ENCODE measurements at regions not wholly inside any gene's neighbourhood (a gene's known extent, or its start where the extent isn't known, plus 50 kb on each side); places are given as distances from the start of the nearest gene placed in this dataset.

GRCh38 chr12:125454291-125454690 lies 389.1 kb downstream of the AACS start:
- Histone ChIP-seq H3K9me2 (ENCODE audit: insufficient read depth, low read length) (no peaks in the 10 kb centered on the region), H3K36me3 (ENCODE audit: insufficient read depth, low read length) (no peaks in the 10 kb centered on the region), H3K9ac (ENCODE audit: low read length) (no peak overlapping the region), H3F3A (ENCODE audit: insufficient read depth, low read length, poor library complexity, severe bottlenecking) (no peaks in the 10 kb centered on the region), H3K79me2 (replicated peaks; ENCODE audit: insufficient read depth, low read length) (no peaks in the 10 kb centered on the region), H4K20me1 (ENCODE audit: insufficient read depth) (no peaks in the 10 kb centered on the region), H2AFZ (ENCODE audit: low read depth, low read length) (no peak overlapping the region), H3K9me3 (ENCODE audit: low read length) (peaks cover 3% of the 10 kb centered on the region), H3K4me2 (ENCODE audit: low read length) (no peak overlapping the region), H3K27me3 (ENCODE audit: insufficient read depth, low read depth, low read length) (no peaks in the 10 kb centered on the region), H3K27ac (ENCODE audit: low read length) (no peak overlapping the region), H3K4me3 (ENCODE audit: low read length) (no peak overlapping the region)
- TF ChIP-seq SMC3 (conservative IDR thresholded peaks at IDR 0.05; ENCODE audit: poor library complexity) = no peak

- no peaks in the 10 kb centered on the region for H3K9me2 ChIP-seq (ENCODE audit: insufficient read depth, low read length)
- TF ChIP-seq REST (IDR thresholded peaks at IDR 0.05; ENCODE audit: borderline replicate concordance) (no peak), CTCF (IDR thresholded peaks at IDR 0.05; ENCODE audit: poor library complexity, severe bottlenecking) (no peak), POLR2AphosphoS5 (IDR thresholded peaks at IDR 0.05) (no peak), EP300 (conservative IDR thresholded peaks at IDR 0.05; ENCODE audit: poor library complexity, severe bottlenecking) (no peak)
- H3K27me3 ChIP-seq (ENCODE audit: insufficient read depth, low read depth, low read length) = no peaks in the 10 kb centered on the region
- no peaks in the 10 kb centered on the region for H3K79me2 ChIP-seq (replicated peaks; ENCODE audit: insufficient read depth, low read length)
- no peaks in the 10 kb centered on the region for H3F3A ChIP-seq (ENCODE audit: insufficient read depth, low read length, poor library complexity, severe bottlenecking)
- H3K4me3 ChIP-seq (ENCODE audit: low read length) = no peak overlapping the region
- no peak overlapping the region for H3K9ac ChIP-seq (ENCODE audit: low read length)
- H3K4me2 ChIP-seq (ENCODE audit: low read length) = no peak overlapping the region
- no peaks in the 10 kb centered on the region for H3K36me3 ChIP-seq (ENCODE audit: insufficient read depth, low read length)
- no peak overlapping the region for H2AFZ ChIP-seq (ENCODE audit: low read depth, low read length)
- H3K27ac ChIP-seq (ENCODE audit: low read length) = no peak overlapping the region
- H3K9me3 ChIP-seq (ENCODE audit: low read length) = peaks cover 3% of the 10 kb centered on the region
- H4K20me1 ChIP-seq (ENCODE audit: insufficient read depth) = no peaks in the 10 kb centered on the region
Measured at GRCh38 chr12:125454786-125455480, 389.7 kb downstream of the AACS start.

- H3K9me2 ChIP-seq (ENCODE audit: insufficient read depth, low read length) = no peaks in the 10 kb centered on the region
- TF ChIP-seq EP300 (conservative IDR thresholded peaks at IDR 0.05; ENCODE audit: poor library complexity, severe bottlenecking) (no peak), TAF1 (IDR thresholded peaks at IDR 0.05; ENCODE audit: low read depth) (no peak), CTCF (IDR thresholded peaks at IDR 0.05; ENCODE audit: poor library complexity, severe bottlenecking) (no peak), EZH2 (IDR thresholded peaks at IDR 0.05; ENCODE audit: borderline replicate concordance, insufficient read depth, low read length, poor library complexity, severe bottlenecking) (no peak), MXI1 (conservative IDR thresholded peaks at IDR 0.05; ENCODE audit: poor library complexity, severe bottlenecking) (no peak), RAD21 (conservative IDR thresholded peaks at IDR 0.05) (no peak), SMC3 (conservative IDR thresholded peaks at IDR 0.05; ENCODE audit: poor library complexity) (no peak), POLR2AphosphoS5 (IDR thresholded peaks at IDR 0.05) (no peak), REST (IDR thresholded peaks at IDR 0.05; ENCODE audit: borderline replicate concordance) (no peak)
- no peaks in the 10 kb centered on the region for H3F3A ChIP-seq (ENCODE audit: insufficient read depth, low read length, poor library complexity, severe bottlenecking)
- H4K20me1 ChIP-seq (ENCODE audit: insufficient read depth) = no peaks in the 10 kb centered on the region
- H3K4me3 ChIP-seq (ENCODE audit: low read length) = no peak overlapping the region
- H3K9ac ChIP-seq (ENCODE audit: low read length) = no peak overlapping the region
- no peaks in the 10 kb centered on the region for H3K27me3 ChIP-seq (ENCODE audit: insufficient read depth, low read depth, low read length)
- no peak overlapping the region for H3K27ac ChIP-seq (ENCODE audit: low read length)
- H3K36me3 ChIP-seq (ENCODE audit: insufficient read depth, low read length) = no peaks in the 10 kb centered on the region
- no peak overlapping the region for H3K4me2 ChIP-seq (ENCODE audit: low read length)
- peaks cover 3% of the 10 kb centered on the region for H3K9me3 ChIP-seq (ENCODE audit: low read length)
- H3K79me2 ChIP-seq (replicated peaks; ENCODE audit: insufficient read depth, low read length) = no peaks in the 10 kb centered on the region
- H2AFZ ChIP-seq (ENCODE audit: low read depth, low read length) = no peak overlapping the region
Measured at GRCh38 chr12:125455556-125455955, 390.3 kb downstream of the AACS start.
